ENCODE measurements at regions not wholly inside any gene's neighbourhood (a gene's known extent, or its start where the extent isn't known, plus 50 kb on each side); places are given as distances from the start of the nearest gene placed in this dataset.
A peak's percentile ranks its signal among the peaks of the same experiment; 100 is the strongest.
"Not testable (repeated sequence)": the region's sequence is repeated elsewhere in the genome, so short reads cannot be mapped to it uniquely, and the experiment has no call there.

DNA sequence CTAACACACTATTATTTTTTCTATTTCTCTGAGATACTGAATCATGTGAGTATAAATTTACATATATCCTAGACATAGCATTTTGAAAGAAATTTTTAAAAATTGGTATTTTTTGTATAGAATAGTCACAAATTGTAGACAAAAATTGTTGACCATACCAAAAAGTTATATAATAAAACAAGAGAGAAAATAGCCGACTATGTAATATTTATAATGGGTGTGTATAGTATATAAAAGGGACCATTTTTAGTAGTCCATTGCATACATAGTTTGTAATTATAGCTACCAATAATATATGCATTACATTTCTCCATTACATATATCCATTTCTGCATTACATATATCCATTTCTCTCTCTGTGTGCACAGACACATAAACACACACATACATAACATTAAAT, 590.2 kb downstream of the TMTC2 start:
- no peak for DNase-seq (ENCODE audit: low read depth, low spot score)
- in situ Hi-C loops (cut with HindIII; ENCODE audit: low pct_unique_long_range_greater_than_20kb, low sequenced_read_pairs) = no loop called here

DNA sequence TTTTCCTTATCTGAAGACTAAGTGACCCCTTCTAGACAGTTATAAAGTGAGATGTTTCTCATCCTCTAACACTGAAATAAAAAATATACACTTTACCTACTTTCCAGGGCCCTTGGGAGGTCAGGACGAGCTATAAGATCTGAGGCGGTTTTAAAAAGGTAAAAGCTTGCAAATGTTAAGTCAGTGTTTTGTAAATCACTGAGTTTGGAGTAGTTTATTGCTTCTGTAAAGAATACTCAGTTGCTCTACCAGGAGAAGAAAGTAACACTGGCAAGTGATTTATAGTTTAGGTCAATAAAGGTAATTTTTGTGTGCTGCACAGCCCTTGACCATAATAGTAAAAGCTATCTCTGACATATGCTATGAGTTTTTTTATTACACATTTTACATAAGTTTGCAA, 584.5 kb downstream of the TMTC2 start:
- in situ Hi-C loops (cut with HindIII; ENCODE audit: low pct_unique_long_range_greater_than_20kb, low sequenced_read_pairs) = no loop called here
- no peak for DNase-seq (ENCODE audit: low read depth, low spot score)

DNA sequence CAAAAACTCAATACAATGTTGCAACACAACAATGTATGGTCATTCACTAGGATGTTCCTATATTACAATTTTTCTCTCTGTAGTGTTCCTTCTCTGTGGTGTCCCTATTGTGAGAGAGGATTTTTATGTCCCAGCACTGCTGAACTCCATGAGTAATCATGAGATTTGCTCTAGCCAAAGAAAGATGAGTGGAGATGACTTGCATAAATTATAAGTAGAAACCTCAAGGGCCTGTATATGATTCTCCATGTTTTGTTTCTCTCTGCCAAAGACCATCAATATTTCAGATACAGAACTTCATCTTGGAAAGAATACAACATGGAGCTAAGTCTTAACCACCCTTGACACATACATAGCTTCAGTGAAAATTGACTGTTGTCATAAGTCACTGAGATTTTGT, 579.1 kb downstream of the TMTC2 start:
- DNase-seq (ENCODE audit: low read depth, low spot score) = no peak
- in situ Hi-C loops (cut with HindIII; ENCODE audit: low pct_unique_long_range_greater_than_20kb, low sequenced_read_pairs) = no loop called here

DNA sequence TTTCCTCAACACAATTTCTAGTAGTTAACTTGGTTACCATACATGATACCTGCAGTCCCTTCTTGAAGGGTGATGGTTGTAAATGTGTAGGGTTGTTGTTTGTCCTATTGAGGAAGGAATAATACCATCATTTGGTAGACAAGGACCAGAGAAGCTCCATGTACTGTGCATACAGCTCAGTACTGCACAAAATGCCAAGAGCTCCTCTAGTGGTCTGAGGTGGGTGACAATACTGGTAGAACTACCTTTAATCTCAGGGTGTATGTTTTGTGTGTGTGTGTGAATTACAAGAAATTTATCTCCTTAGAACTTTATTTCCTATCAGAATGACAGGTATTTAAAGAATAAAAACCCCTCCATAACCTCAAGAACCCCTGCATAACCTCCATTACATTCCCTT, 575.3 kb downstream of the TMTC2 start:
- DNase-seq (ENCODE audit: low read depth, low spot score) = peak; percentile 43
- in situ Hi-C loops (cut with HindIII; ENCODE audit: low pct_unique_long_range_greater_than_20kb, low sequenced_read_pairs) = no loop called here

DNA sequence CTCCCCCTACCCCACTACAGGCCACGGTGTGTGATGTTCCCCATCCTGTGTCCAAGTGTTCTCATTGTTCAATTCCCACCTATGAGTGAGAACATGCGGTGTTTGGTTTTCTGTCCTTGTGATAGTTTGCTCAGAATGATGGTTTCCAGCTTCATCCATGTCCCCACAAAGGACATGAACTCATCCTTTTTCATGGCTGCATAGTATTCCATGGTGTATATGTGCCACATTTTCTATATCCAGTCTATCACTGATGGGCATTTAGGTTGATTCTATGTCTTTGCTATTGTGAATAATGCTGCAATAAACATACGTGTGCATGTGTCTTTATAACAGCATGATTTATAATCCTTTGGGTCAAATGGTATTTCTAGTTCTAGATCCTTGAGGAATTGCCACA, 573.4 kb downstream of the TMTC2 start:
- DNase-seq (ENCODE audit: low read depth, low spot score); in situ Hi-C loops (cut with HindIII; ENCODE audit: low pct_unique_long_range_greater_than_20kb, low sequenced_read_pairs): not testable (repeated sequence)

DNA sequence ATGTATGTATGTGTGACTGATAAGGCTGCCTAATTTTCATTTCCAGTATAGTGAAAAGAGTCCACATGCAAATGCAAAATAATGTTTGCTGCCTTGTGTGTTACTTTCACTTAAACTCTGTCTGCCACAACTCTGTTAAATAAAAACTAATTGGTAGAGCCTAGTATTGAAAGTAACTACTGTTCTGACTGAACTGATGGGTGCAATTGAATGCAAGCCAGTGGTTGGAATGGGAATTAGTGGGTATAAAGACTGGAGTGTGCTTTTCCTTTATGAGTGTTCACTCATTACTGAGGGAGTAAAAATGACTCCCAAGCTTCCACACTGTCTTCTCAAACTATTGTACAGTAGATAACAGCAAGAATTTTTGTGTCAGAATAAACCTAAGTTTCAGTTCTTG, 571.0 kb downstream of the TMTC2 start:
- no peak for DNase-seq (ENCODE audit: low read depth, low spot score)
- in situ Hi-C loops (cut with HindIII; ENCODE audit: low pct_unique_long_range_greater_than_20kb, low sequenced_read_pairs) = no loop called here

DNA sequence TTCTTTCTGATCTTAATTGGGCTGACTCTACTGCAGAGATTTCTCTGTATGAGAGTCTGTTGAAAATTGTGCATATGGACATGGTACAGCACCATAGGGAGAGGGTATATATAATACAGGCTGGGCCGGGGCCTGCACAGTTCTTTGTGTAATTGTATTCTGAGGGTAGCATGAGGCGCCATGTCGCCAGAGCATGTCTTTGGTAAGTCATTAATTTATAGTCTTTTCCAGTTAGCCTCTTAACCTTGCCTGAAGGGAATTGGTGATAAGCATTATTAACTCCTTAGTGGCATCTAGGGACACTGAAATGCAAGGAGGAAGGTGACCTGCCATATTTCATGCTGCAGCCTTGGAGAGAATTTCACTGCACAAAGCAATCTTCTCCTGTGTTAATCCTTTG, 569.9 kb downstream of the TMTC2 start:
- DNase-seq (ENCODE audit: low read depth, low spot score) = no peak
- in situ Hi-C loops (cut with HindIII; ENCODE audit: low pct_unique_long_range_greater_than_20kb, low sequenced_read_pairs) = no loop called here

DNA sequence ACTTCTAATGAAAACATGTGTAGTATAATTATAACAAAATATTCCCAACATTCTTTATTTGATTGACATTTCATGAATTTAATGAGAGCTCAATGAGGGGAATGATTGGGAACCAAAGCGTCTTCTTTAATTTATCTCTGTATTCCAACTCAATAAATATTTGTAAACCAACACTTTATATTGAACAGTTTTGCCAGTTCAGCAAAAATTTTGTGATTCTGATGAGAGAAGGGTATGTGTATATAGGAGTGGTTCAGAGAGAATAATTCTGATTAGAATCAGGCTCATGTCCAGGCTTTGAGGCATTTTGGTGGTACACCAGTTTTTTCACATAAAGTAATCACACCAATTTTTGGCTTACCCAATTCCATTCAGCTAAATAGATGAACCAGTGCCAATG, 564.2 kb downstream of the TMTC2 start:
- in situ Hi-C loops (cut with HindIII; ENCODE audit: low pct_unique_long_range_greater_than_20kb, low sequenced_read_pairs) = no loop called here
- DNase-seq (ENCODE audit: low read depth, low spot score) = no peak

DNA sequence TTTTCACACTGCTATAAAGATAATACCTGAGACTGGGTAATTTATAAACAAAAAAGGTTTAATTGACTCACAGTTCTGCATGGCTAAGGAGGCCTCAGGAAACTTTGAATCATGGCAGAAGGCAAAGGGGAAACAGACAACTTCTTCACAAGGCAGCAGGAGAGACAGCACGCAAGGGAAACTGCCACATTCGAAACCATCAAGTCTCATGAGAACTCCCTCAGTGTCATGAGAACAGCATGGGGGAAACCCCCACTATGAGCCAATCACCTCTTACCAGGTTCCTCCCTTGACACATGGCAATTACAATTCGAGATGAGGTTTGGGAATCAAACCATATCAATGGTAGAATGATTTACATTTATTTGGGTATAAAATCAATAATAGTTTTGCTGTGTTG, 558.5 kb downstream of the TMTC2 start:
- in situ Hi-C loops (cut with HindIII; ENCODE audit: low pct_unique_long_range_greater_than_20kb, low sequenced_read_pairs) = no loop called here
- DNase-seq (ENCODE audit: low read depth, low spot score) = no peak

DNA sequence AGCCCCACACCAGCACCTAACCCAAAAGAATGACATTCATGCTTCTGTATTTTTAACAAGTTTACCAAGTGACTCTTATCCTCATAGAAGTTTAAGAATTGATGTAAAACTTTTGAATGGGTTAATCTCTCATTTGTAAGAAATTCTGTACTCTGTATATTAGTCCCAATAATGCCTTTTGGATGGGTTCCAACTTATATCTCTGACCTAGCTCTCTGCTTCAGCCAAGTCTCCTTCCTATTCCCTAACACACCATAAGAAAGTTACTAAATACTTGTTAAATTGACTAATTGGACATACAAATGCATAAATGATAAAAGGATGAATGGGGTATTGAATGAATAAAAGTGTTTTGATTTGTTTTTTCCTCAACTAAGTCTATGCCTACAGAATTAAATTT, 557.3 kb downstream of the TMTC2 start:
- no peak for DNase-seq (ENCODE audit: low read depth, low spot score)
- in situ Hi-C loops (cut with HindIII; ENCODE audit: low pct_unique_long_range_greater_than_20kb, low sequenced_read_pairs) = no loop called here

DNA sequence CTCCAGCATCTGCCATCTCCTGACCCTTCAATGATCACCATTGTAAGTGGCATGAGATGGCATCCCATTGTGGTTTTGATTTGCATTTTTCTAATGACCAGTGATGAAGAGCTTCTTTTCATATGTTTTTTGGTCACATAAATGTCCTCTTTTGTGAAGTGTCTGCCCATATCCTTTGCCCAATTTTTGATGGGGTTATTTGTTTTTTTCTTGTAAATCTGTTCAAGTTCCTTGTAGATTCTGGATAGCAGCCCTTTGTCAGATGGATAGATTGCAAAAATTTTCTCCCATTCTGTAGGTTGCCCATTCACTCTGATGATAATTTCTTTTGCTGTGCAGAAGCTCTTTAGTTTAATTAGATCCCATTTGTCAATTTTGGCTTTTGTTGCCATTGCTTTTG, 547.3 kb downstream of the TMTC2 start:
- in situ Hi-C loops (cut with HindIII; ENCODE audit: low pct_unique_long_range_greater_than_20kb, low sequenced_read_pairs) = not testable (repeated sequence)
- peak; percentile 75 for DNase-seq (ENCODE audit: low read depth, low spot score)

DNA sequence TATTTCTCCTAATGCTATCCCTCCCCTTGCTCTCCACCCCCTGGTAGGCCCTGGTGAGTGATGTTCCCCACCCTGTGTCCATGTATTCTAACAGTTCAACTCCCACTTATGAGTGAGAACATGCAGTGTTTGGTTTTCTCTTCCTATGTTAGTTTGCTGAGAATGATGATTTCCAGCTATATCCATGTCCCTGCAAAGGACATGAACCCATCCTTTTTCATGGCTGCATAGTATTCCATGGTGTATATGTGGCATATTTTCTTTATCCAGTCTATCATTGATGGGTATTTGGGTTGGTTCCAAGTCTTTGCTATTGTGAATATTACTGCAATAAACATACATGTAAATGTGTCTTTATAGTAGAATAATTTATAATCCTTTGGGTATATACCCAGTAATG, 540.3 kb downstream of the TMTC2 start:
- DNase-seq (ENCODE audit: low read depth, low spot score); in situ Hi-C loops (cut with HindIII; ENCODE audit: low pct_unique_long_range_greater_than_20kb, low sequenced_read_pairs): not testable (repeated sequence)

DNA sequence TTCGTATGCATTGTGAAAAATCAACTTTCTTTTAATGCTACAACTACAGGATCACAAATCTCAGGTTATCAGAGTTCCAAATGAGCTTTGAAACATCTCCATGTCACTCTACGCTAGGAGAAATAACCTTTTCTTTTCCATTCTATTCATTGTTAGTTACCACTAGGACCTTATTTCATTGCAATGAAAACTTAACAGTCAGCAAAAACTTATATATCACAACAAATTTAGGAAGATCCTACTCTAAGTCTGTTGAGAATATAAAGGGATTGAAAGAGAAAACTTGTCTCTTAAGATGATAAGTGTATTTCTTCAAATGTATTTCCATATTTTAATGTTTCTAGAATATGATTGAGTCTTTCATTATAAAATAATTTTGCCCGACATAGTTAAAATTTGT, 539.1 kb downstream of the TMTC2 start:
- no peak for DNase-seq (ENCODE audit: low read depth, low spot score)
- in situ Hi-C loops (cut with HindIII; ENCODE audit: low pct_unique_long_range_greater_than_20kb, low sequenced_read_pairs) = no loop called here

DNA sequence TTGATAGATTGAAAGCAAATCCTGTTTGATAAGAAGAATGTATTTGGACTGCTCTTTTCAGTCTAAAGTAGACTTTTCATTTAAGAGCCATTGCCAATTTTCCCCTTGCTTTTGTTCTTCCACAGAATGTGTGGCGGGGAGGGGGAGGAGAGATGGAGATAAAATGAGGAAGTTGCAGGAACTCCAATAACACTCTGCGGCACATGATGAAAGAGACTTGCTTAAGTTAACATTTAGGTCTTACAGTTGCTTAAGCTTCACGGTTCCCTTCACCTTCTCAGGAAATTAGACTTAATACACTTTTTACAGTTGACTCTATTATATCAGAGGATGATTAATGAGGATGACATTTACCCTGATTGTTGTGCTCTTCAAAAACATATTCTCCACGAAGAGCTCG, 537.3 kb downstream of the TMTC2 start:
- DNase-seq (ENCODE audit: low read depth, low spot score) = no peak
- in situ Hi-C loops (cut with HindIII; ENCODE audit: low pct_unique_long_range_greater_than_20kb, low sequenced_read_pairs) = no loop called here

DNA sequence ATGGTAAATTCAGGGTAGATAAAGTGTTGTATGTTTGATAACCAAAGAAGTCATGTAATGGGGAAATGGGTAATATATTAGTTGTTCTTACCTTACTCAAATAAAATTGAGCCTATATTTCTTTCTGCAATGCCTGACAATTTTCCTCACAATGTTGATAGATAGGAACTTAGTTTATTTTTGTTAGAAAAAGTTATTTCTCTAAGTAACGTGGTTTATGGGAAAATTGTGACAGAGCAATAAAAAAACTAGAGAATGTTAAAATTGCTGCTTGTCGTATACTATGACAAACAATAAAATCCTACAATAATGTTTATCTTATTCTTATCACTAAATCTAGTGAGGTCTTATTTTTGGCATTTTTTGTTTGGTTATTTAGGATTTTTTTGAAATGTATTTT, 534.1 kb downstream of the TMTC2 start:
- no peak for DNase-seq (ENCODE audit: low read depth, low spot score)
- in situ Hi-C loops (cut with HindIII; ENCODE audit: low pct_unique_long_range_greater_than_20kb, low sequenced_read_pairs) = no loop called here

DNA sequence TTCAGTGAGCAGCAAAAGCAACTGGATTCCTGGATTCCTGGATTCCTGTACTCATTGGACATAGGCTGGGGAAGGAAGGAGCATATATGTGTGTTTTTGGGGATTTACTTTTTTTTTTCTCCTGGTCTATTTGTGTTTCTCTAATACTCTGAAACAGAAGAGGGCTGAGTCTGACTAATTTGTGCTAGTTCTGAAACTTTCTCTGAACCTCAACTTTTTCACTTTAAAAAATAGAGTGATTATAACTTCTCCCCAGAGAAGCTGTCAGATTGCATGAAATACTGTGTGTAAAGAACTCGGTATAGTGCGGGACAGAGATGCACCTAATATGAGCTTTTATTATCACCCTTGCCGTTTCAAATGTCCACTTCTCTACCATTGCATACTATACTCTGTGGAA, 529.5 kb downstream of the TMTC2 start:
- no peak for DNase-seq (ENCODE audit: low read depth, low spot score)
- in situ Hi-C loops (cut with HindIII; ENCODE audit: low pct_unique_long_range_greater_than_20kb, low sequenced_read_pairs) = no loop called here

DNA sequence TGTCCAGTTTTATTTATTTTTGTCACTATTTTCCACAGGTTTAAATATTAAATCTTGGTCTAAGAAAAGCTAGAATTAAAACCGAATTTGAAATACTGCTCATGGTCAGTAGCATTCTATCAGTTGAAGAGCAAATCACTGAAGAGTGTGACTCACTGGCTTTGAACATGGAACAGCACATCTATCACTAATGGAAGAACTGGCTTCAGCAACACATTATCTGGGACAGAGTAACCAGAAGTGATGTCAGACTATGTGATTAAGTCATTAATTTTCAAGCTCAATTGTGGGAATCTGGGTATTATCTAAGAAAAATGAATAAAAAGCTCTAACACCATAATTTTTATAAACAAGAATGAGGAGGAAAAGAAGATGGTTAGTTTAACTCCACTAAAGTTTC, 527.5 kb downstream of the TMTC2 start:
- no peak for DNase-seq (ENCODE audit: low read depth, low spot score)
- in situ Hi-C loops (cut with HindIII; ENCODE audit: low pct_unique_long_range_greater_than_20kb, low sequenced_read_pairs) = no loop called here

DNA sequence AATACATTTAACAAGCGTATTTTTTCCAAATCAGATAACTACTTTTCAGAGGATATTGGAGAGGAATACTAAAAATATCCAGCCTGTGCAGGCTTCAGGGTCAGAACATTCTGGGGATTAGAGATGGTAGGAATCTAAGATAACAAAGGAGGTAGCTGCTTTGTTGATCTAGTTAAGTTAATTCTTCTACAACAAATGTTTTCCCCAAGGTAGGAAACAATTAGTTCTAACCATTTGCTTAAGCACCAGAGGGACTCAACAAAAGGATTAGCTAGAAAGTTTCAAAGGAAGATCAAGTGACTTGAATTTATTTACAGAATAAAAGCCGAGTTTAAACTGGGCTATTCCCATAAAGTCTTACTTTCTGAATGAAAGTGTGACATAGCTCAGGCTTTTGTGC, 524.2 kb downstream of the TMTC2 start:
- in situ Hi-C loops (cut with HindIII; ENCODE audit: low pct_unique_long_range_greater_than_20kb, low sequenced_read_pairs) = no loop called here
- DNase-seq (ENCODE audit: low read depth, low spot score) = no peak

DNA sequence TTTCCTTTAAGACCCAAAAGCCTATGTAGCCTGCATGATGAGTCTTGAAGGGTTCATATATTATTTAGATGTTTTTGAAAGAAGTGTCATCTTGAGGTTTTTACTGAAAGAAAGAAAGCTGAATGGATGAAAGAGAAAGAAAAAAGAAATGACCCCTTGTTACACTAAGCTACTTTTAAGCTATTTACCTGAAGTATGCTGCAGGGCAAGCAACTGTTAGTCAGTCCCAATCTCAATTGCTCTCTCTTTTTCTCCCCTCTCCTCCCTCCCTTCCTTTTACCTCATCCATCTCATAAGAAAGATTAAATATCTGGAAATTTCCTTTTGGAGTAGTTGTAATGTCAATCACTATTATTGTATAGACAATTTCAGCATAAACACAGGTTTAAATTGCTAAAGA, 512.4 kb downstream of the TMTC2 start:
- in situ Hi-C loops (cut with HindIII; ENCODE audit: low pct_unique_long_range_greater_than_20kb, low sequenced_read_pairs) = no loop called here
- DNase-seq (ENCODE audit: low read depth, low spot score) = peak; percentile 7

DNA sequence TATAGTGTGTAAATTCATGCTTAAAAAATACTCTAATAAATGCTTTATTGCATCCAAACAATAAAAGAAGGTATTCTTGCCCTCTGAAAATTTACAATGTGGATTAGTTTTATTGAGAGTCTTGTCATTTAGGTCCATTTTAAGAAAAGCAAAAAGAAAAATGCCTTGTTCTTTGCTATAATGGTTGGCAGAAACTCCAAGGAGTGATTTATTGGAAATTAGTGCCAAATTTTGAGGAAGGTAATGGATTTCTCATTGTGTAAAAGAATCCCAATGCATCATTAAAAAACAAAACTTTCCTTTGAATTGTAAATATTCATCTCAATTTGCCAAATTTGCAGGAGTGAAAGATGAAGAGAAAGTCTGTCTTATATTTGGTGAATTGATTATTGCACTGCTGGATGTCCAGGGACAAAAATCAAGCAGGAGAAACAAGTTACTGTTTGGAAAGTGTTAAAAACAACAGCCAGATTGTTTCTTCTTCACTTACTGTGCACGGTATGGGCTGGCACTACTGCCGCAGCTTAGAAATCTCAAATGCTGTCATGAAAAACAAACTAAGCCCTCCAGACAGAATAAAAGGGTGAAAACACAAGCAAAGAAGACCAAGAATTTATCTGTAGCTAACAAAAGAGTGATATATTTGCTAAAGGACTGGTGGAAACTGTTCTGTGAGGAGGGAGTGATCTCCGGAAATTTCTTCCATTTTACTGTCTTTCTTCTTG, 511.7 kb downstream of the TMTC2 start:
- DNase-seq (ENCODE audit: low read depth, low spot score) = peak; percentile 46
- in situ Hi-C loops (cut with HindIII; ENCODE audit: low pct_unique_long_range_greater_than_20kb, low sequenced_read_pairs) = no loop called here

All from SK-MEL-5 (cell line).